Ishikawa (cell line): ENCODE measurements at regions not wholly inside any gene's neighbourhood (a gene's known extent, or its start where the extent isn't known, plus 50 kb on each side); places are given as distances from the start of the nearest gene placed in this dataset.

Experiments used
- CEBPB ChIP-seq: IDR thresholded peaks from 2 replicates; pipeline ENCODE4 v1.6.1; 2012
- CREB1 ChIP-seq: IDR thresholded peaks from 2 replicates; pipeline ENCODE4 v1.6.1; 2012; ENCODE audit warnings: low read depth
- EGR1 ChIP-seq: IDR thresholded peaks from 2 replicates; pipeline ENCODE4 v1.6.1; 2012
- EP300 ChIP-seq: IDR thresholded peaks from 2 replicates; pipeline ENCODE4 v1.6.1; 2012; ENCODE audit warnings: borderline replicate concordance
- FOXM1 ChIP-seq: IDR thresholded peaks from 2 replicates; pipeline ENCODE4 v1.6.1; 2012; ENCODE audit warnings: low read depth, borderline replicate concordance
- NFIC ChIP-seq: IDR thresholded peaks from 2 replicates; pipeline ENCODE4 v1.6.1; 2012
- RAD21 ChIP-seq: IDR thresholded peaks from 2 replicates; pipeline ENCODE4 v1.6.1; 2012; ENCODE audit warnings: low read depth
- TAF1 ChIP-seq: IDR thresholded peaks from 2 replicates; pipeline ENCODE4 v1.6.1; 2012; ENCODE audit warnings: low read depth, mild to moderate bottlenecking
- TCF12 ChIP-seq: IDR thresholded peaks from 2 replicates; pipeline ENCODE4 v1.6.1; 2012; ENCODE audit warnings: low read depth
- TEAD4 ChIP-seq: IDR thresholded peaks from 2 replicates; pipeline ENCODE4 v1.6.1; 2012
- YY1 ChIP-seq: IDR thresholded peaks from 2 replicates; pipeline ENCODE4 v1.6.1; 2012; ENCODE audit warnings: low read depth
- ZBTB7A ChIP-seq: IDR thresholded peaks from 2 replicates; pipeline ENCODE4 v1.6.1; 2012; ENCODE audit warnings: low read depth
- TF ChIP-seq, protein P1 (sequence below): IDR thresholded peaks from 2 replicates; pipeline ENCODE4 v1.6.1; 2012
- TF ChIP-seq, protein P2 (sequence below): IDR thresholded peaks from 2 replicates; pipeline ENCODE4 v1.6.1; 2012; ENCODE audit warnings: low read depth, mild to moderate bottlenecking
- TF ChIP-seq, protein P3 (sequence below): IDR thresholded peaks from 2 replicates; pipeline ENCODE4 v1.6.1; 2012

DNA sequence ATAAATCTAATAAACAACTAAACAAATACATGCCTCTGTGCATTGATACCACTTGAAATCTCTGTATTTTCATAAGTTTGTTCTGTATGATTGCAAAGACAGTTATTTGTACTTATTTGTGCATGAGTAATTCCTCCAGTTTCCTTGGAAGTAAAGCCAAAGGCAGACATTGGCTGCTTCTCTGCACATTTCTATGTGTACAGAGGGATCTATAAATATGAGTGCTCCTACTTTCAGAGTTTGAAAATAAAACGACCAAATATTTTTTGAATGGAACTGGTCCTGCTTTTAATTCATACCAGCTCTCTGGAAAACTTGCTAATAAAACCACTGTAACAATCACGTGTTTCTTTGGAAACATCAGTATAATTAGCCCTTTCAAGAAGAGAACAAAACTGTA, 306.5 kb downstream of the MAN2A1 start:
- TF ChIP-seq RAD21 = no peak
- TF ChIP-seq, protein P1, sequence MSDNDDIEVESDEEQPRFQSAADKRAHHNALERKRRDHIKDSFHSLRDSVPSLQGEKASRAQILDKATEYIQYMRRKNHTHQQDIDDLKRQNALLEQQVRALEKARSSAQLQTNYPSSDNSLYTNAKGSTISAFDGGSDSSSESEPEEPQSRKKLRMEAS = no peak

DNA sequence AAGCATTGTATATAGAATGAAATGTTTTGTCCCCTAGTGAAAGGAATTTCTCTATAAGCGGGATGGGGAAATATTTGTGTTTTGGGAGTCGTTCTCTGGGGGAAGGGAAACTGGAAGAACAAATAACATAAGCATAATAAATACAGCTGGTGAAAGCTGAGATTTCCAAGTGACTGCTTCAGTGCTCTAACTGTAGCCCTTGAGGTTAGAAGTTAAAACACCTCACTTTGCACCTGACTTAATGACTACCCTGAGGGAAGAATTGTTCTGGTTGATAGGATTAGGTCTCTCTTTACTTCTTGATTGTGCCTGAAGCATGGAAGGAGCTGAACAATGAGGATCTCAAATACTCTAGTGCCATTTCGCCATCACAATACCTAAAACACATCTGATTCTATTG, 307.4 kb downstream of the MAN2A1 start:
- no peak for TF ChIP-seq CEBPB
- TF ChIP-seq ZBTB7A = no peak
- TF ChIP-seq YY1 = no peak
- TF ChIP-seq TAF1 = no peak
- TF ChIP-seq EP300 = no peak
- TF ChIP-seq, protein P2, sequence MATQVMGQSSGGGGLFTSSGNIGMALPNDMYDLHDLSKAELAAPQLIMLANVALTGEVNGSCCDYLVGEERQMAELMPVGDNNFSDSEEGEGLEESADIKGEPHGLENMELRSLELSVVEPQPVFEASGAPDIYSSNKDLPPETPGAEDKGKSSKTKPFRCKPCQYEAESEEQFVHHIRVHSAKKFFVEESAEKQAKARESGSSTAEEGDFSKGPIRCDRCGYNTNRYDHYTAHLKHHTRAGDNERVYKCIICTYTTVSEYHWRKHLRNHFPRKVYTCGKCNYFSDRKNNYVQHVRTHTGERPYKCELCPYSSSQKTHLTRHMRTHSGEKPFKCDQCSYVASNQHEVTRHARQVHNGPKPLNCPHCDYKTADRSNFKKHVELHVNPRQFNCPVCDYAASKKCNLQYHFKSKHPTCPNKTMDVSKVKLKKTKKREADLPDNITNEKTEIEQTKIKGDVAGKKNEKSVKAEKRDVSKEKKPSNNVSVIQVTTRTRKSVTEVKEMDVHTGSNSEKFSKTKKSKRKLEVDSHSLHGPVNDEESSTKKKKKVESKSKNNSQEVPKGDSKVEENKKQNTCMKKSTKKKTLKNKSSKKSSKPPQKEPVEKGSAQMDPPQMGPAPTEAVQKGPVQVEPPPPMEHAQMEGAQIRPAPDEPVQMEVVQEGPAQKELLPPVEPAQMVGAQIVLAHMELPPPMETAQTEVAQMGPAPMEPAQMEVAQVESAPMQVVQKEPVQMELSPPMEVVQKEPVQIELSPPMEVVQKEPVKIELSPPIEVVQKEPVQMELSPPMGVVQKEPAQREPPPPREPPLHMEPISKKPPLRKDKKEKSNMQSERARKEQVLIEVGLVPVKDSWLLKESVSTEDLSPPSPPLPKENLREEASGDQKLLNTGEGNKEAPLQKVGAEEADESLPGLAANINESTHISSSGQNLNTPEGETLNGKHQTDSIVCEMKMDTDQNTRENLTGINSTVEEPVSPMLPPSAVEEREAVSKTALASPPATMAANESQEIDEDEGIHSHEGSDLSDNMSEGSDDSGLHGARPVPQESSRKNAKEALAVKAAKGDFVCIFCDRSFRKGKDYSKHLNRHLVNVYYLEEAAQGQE = no peak
- TF ChIP-seq, protein P3, sequence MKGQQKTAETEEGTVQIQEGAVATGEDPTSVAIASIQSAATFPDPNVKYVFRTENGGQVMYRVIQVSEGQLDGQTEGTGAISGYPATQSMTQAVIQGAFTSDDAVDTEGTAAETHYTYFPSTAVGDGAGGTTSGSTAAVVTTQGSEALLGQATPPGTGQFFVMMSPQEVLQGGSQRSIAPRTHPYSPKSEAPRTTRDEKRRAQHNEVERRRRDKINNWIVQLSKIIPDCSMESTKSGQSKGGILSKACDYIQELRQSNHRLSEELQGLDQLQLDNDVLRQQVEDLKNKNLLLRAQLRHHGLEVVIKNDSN = no peak
- TF ChIP-seq RAD21 = no peak

DNA sequence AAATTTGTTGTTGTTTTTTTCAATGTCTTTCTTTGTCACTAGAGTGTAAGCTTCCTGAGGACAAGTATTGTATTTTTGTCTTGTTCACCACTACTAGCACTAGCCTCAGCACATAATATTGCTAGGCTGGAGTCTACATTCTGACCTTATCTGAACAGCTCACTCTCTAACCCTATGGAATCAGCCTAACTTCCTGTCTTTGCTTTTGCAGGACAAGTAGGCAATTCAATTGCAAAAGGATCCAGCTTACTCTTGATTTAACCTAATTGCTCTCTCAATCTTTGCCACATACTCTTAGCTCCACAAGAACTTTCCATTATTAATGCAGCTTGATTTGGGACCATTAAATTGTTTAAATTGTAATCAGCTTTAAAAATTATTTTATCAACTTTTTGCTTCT, 308.5 kb downstream of the MAN2A1 start:
- TF ChIP-seq, protein P2 = no peak
- TF ChIP-seq CEBPB (no peak), EGR1 (no peak), TAF1 (no peak), EP300 (no peak)

DNA sequence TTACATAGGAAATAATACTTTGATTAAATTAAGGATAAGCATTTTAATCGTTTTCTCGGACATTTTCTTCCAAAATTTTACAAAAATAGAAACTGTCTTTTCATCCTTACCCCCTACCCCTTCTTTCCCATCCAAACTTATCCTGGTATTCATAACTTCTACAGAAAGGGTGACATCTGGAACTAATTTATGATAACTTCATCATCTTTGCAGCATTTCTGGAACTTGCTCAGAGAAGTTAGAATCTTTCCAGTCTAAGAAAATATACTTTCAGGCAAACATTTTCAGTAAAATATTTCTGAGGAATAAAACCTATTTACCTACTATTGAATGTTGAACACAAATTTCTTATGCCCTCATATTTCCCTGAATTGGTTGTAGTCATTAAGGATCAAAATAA, 309.0 kb downstream of the MAN2A1 start:
- TF ChIP-seq ZBTB7A (no peak), FOXM1 (no peak), TAF1 (no peak), NFIC (no peak), EGR1 (no peak), EP300 (no peak), TCF12 (no peak), TEAD4 (no peak), RAD21 (no peak), CEBPB (no peak), YY1 (no peak), CREB1 (no peak)
- TF ChIP-seq, protein P2 = no peak
- TF ChIP-seq, protein P3 = no peak
- TF ChIP-seq, protein P1 = no peak

DNA sequence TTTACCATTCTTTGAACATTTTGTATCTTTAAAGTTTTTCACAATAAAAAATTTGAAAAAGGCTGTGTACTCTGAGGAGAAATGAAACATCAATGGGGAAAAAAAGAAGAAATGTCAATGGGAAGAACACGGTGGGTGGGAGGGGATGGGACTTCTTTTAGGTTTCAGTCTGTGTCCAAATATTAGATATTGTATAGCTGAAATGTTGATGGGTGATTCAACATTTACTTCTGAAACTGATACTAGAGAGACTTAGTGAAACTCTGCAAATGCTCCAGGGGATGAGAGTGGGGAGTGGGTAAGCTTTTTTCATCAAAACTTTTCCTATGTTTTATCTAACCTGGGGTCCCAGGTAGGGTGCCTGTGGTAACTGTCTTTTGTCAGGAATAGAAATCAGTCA, 311.9 kb downstream of the MAN2A1 start:
- TF ChIP-seq ZBTB7A (no peak), FOXM1 (no peak), EGR1 (no peak), YY1 (no peak), CEBPB (no peak)
- TF ChIP-seq, protein P2 = no peak
